Prostate gland (tissue), 2 donors: ENCODE measurements at regions not wholly inside any gene's neighbourhood (a gene's known extent, or its start where the extent isn't known, plus 50 kb on each side); places are given as distances from the start of the nearest gene placed in this dataset.

Source experiments
- DNase-seq: peaks from one replicate; pipeline ENCODE4 v3.0.0-alpha.2; 2019; ENCODE audit warnings: low spot score
- H3K27ac ChIP-seq, 2 donors: fragments of 200-600 bp; sonication (generic); 2 replicates each; pipeline ENCODE4 v1.5.1; 2017 to 2019
- H3K27me3 ChIP-seq: fragments of 200-600 bp; sonication (generic); replicated peaks from 2 replicates; pipeline ENCODE4 v1.5.1; 2019; ENCODE audit not compliant: insufficient read depth
- H3K36me3 ChIP-seq, 2 donors: fragments of 200-600 bp; sonication (generic); 1 replicate in 1 of 2; 2 replicates in 1 of 2; pipeline versions ENCODE4 v1.5.1 to v1.8.1; 2017 to 2019
- H3K4me1 ChIP-seq: fragments of 200-600 bp; sonication (generic); replicated peaks from 2 replicates; pipeline ENCODE4 v1.5.1; 2019
- H3K4me3 ChIP-seq, 2 donors: fragments of 200-600 bp; sonication (generic); 2 replicates each; pipeline ENCODE4 v1.5.1; 2017 to 2019
- H3K9me3 ChIP-seq: fragments of 200-600 bp; sonication (generic); 2 replicates; pipeline ENCODE4 v1.5.1; 2017
- CTCF ChIP-seq, 4 experiments: fragments of 200-600 bp in 2 of 4; fragments of 450-650 bp in 2 of 4; sonication (generic) in 2 of 4; IDR thresholded peaks; 1 replicate in 3 of 4; 2 replicates in 1 of 4; pipeline ENCODE4 v1.5.1; 2016 to 2019; ENCODE audit warnings: antibody characterized with exemption in 4 of 4, mild to moderate bottlenecking in 2 of 4, moderate library complexity in 2 of 4
- POLR2A ChIP-seq: fragments of 450-650 bp; IDR thresholded peaks from one replicate; pipeline ENCODE4 v1.6.1; 2016; ENCODE audit warnings: antibody characterized with exemption, mild to moderate bottlenecking
- POLR2AphosphoS5 ChIP-seq: sonication (generic); formaldehyde crosslinking; IDR thresholded peaks from one replicate; pipeline ENCODE4 v1.6.1; 2017; ENCODE audit warnings: antibody characterized with exemption
- WGBS: methylation state at CpG from one replicate; pipeline ENCODE4 v1.1.5; 2018; 5-methylcytosine and 5-hydroxymethylcytosine counted together
- intact Hi-C: fragments of 100-400 bp; cut with DNase I; formaldehyde crosslinking; loops from one replicate; pipeline ENCODE4 v1.14.2; 2022

- Histone ChIP-seq H3K27me3 (no peaks in the 10 kb centered on the region), H3K27ac (no peak overlapping the region), H3K4me1 (no peaks in the 10 kb centered on the region), H3K36me3 (no peaks in the 10 kb centered on the region), H3K4me3 (no peak overlapping the region), H3K9me3 (no peaks in the 10 kb centered on the region)
- TF ChIP-seq CTCF (IDR thresholded peaks at IDR 0.05) (no peak), POLR2AphosphoS5 (no peak), POLR2A (no peak)
- no peak for DNase-seq
- 66% methylated on average over 6 of the region's 6 CpGs for WGBS
- intact Hi-C loops, result no loop called here
Observed at GRCh38 chr18:60978338-60978737, 354.9 kb upstream of the CDH20 start.

GRCh38 chr18:60980422-60981005 lies 352.7 kb upstream of the CDH20 start:
- Histone ChIP-seq H3K4me1 (no peaks in the 10 kb centered on the region), H3K27me3 (no peaks in the 10 kb centered on the region), H3K27ac (no peak overlapping the region), H3K36me3 (no peaks in the 10 kb centered on the region), H3K9me3 (no peaks in the 10 kb centered on the region), H3K4me3 (no peak overlapping the region)
- DNase-seq, result no peak
- intact Hi-C loops, result no loop called here
- WGBS, result 93% methylated on average over 2 of the region's 2 CpGs
- TF ChIP-seq POLR2AphosphoS5 (no peak), POLR2A (no peak), CTCF (IDR thresholded peaks at IDR 0.05) (no peak)

GRCh38 chr18:60981682-60982328 lies 351.4 kb upstream of the CDH20 start:
- no peaks in the 10 kb centered on the region for H3K36me3 ChIP-seq
- 51% methylated on average over 3 of the region's 3 CpGs for WGBS
- H3K9me3 ChIP-seq, result no peaks in the 10 kb centered on the region
- intact Hi-C loops, result no loop called here
- TF ChIP-seq CTCF (IDR thresholded peaks at IDR 0.05) (no peak), POLR2A (no peak), POLR2AphosphoS5 (no peak)
- H3K27me3 ChIP-seq, result no peaks in the 10 kb centered on the region
- no peak overlapping the region for H3K4me3 ChIP-seq
- H3K4me1 ChIP-seq, result no peaks in the 10 kb centered on the region
- no peak for DNase-seq
- no peak overlapping the region for H3K27ac ChIP-seq

GRCh38 chr18:60982329-60982695 lies 350.9 kb upstream of the CDH20 start:
- intact Hi-C loops, result no loop called here
- no peaks in the 10 kb centered on the region for H3K36me3 ChIP-seq
- H3K27ac ChIP-seq, result no peak overlapping the region
- H3K4me1 ChIP-seq, result no peaks in the 10 kb centered on the region
- no peak overlapping the region for H3K4me3 ChIP-seq
- H3K9me3 ChIP-seq, result no peaks in the 10 kb centered on the region
- no peaks in the 10 kb centered on the region for H3K27me3 ChIP-seq
- no peak for TF ChIP-seq CTCF (IDR thresholded peaks at IDR 0.05)
- TF ChIP-seq POLR2AphosphoS5, result no peak
- no peak for TF ChIP-seq POLR2A
- DNase-seq, result no peak
- 87% methylated on average over 2 of the region's 2 CpGs for WGBS

- no peaks in the 10 kb centered on the region for H3K36me3 ChIP-seq
- TF ChIP-seq POLR2AphosphoS5 (no peak), CTCF (IDR thresholded peaks at IDR 0.05) (no peak), POLR2A (no peak)
- H3K4me3 ChIP-seq, result no peak overlapping the region
- H3K9me3 ChIP-seq, result no peaks in the 10 kb centered on the region
- no peaks in the 10 kb centered on the region for H3K27me3 ChIP-seq
- no peak for DNase-seq
- intact Hi-C loops, result no loop called here
- H3K4me1 ChIP-seq, result no peaks in the 10 kb centered on the region
- H3K27ac ChIP-seq, result no peak overlapping the region
Observed at GRCh38 chr18:60982928-60983327, 350.3 kb upstream of the CDH20 start.
